ENCODE measurements at regions not wholly inside any gene's neighbourhood (a gene's known extent, or its start where the extent isn't known, plus 50 kb on each side); places are given as distances from the start of the nearest gene placed in this dataset.

DNA sequence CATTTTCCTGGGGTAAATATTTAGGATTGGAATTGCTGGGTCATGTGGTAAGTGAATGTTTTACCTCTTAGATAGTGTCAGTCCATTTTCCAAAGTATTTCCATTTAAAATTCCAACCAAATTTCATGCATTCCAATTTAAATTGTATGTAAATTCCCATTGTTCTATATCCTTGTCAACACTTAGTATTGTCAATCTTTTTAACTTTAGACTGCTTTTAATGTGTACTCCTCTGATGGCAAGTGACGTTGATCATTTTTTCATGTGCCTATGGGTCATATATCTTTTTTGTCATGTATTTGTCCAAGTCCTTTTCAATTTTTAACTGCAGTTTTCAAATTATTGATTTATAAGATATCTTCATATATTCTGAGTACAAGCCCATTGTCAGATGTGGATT is 80.8 kb upstream of the FAM20C start:
- peaks cover 0 to 9% (median 0%) of the 10 kb centered on the region in 7 donors for H3K27me3 ChIP-seq
- H3K36me3 ChIP-seq, result no peaks in the 10 kb centered on the region
- H3K4me1 ChIP-seq, result peaks cover 0 to 50% (median 0%) of the 10 kb centered on the region in 9 donors
- intact Hi-C loops (cut with DNase I), result no loop called here
- no peak overlapping the region for H3K27ac ChIP-seq
- peaks cover 0 to 16% (median 0%) of the 10 kb centered on the region in 11 donors for H3K9me3 ChIP-seq
- no peak overlapping the region for H3K4me3 ChIP-seq
- DNase-seq (no peak), ATAC-seq (no peak)
- TF ChIP-seq, protein P1, sequence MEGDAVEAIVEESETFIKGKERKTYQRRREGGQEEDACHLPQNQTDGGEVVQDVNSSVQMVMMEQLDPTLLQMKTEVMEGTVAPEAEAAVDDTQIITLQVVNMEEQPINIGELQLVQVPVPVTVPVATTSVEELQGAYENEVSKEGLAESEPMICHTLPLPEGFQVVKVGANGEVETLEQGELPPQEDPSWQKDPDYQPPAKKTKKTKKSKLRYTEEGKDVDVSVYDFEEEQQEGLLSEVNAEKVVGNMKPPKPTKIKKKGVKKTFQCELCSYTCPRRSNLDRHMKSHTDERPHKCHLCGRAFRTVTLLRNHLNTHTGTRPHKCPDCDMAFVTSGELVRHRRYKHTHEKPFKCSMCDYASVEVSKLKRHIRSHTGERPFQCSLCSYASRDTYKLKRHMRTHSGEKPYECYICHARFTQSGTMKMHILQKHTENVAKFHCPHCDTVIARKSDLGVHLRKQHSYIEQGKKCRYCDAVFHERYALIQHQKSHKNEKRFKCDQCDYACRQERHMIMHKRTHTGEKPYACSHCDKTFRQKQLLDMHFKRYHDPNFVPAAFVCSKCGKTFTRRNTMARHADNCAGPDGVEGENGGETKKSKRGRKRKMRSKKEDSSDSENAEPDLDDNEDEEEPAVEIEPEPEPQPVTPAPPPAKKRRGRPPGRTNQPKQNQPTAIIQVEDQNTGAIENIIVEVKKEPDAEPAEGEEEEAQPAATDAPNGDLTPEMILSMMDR (IDR thresholded peaks at IDR 0.05), result no peak
- 86 to 88% methylated on average over 1 of the region's 1 CpG for WGBS, 2 donors

- DNase-seq (no peak), ATAC-seq (no peak)
- no peak overlapping the region for H3K4me3 ChIP-seq
- H3K4me1 ChIP-seq, result peaks cover 0 to 54% (median 0%) of the 10 kb centered on the region in 9 donors
- peaks cover 0 to 9% (median 0%) of the 10 kb centered on the region in 7 donors for H3K27me3 ChIP-seq
- TF ChIP-seq, protein P1 (IDR thresholded peaks at IDR 0.05), result no peak
- H3K9me3 ChIP-seq, result peaks cover 0 to 16% (median 0%) of the 10 kb centered on the region in 11 donors
- intact Hi-C loops (cut with DNase I), result no loop called here
- peak overlapping the region in 1 of 10 donors; percentile 82 for H3K27ac ChIP-seq
- H3K36me3 ChIP-seq, result no peaks in the 10 kb centered on the region
- WGBS, 2 donors, result 88% methylated on average over 5 of the region's 5 CpGs
Measured at GRCh38 chr7:112881-113280, 79.5 kb upstream of the FAM20C start.

DNA sequence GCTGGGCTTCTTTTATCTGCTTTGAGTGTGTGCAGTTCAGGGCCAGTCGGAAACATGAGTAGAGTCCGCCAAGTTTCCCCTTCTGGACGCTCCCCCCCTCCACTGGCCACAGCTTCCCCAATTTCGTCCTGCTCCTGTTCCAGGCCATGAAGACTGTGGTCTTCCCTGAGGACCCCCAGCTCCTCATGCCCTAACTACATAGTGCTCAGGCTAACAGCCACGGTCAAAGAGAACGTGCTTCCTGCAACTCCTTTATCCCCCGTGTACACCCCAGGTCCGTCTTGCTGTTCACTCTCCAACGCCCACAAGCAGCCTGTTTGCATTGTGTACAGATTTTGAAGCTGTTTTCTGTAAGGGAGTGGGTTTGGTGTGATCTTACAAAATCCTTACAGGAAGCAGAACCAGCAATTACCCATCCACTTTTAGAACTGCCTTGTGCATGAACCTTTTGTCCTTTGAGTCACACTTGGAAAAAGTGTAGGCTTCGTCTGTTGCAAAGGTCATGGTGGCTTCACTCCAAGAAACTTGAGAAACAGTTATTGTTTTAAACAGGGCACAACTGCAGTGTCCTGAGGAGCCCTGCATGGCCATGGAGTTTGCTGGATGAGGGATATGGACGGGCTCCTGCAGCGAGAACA is 77.0 kb upstream of the FAM20C start:
- DNase-seq (no peak), ATAC-seq (peak in 7 of 8 donors; percentile 23 to 68 (median 35))
- Histone ChIP-seq H3K36me3 (no peaks in the 10 kb centered on the region), H3K4me1 (peaks cover 6 to 70% (median 19%) of the 10 kb centered on the region in 9 donors), H3K4me3 (no peak overlapping the region), H3K27ac (peak overlapping the region in 2 of 10 donors; percentile 14 to 82), H3K27me3 (peaks cover 0 to 14% (median 2%) of the 10 kb centered on the region in 7 donors), H3K9me3 (peaks cover 0 to 16% (median 0%) of the 10 kb centered on the region in 11 donors)
- intact Hi-C loops (cut with DNase I), result no loop called here
- TF ChIP-seq, protein P1 (IDR thresholded peaks at IDR 0.05), result no peak
- WGBS, 2 donors, result 69 to 81% methylated on average over 12 of the region's 12 CpGs

- peaks cover 0 to 18% (median 2%) of the 10 kb centered on the region in 7 donors for H3K27me3 ChIP-seq
- peaks cover 6 to 74% (median 25%) of the 10 kb centered on the region in 9 donors for H3K4me1 ChIP-seq
- WGBS, 2 donors, result 90 to 94% methylated on average over 19 of the region's 19 CpGs
- TF ChIP-seq, protein P1 (IDR thresholded peaks at IDR 0.05), result no peak
- peaks cover 0 to 13% (median 0%) of the 10 kb centered on the region in 11 donors for H3K9me3 ChIP-seq
- H3K4me3 ChIP-seq, result no peak overlapping the region
- intact Hi-C loops (cut with DNase I), result no loop called here
- DNase-seq, result no peak
- H3K27ac ChIP-seq, result peak overlapping the region in 2 of 10 donors; percentile 14 to 82
- H3K36me3 ChIP-seq, result no peaks in the 10 kb centered on the region
- no peak for ATAC-seq
Measured at GRCh38 chr7:116188-116981, 76.0 kb upstream of the FAM20C start.
